Cardiac fibroblast (primary cell): ENCODE measurements at regions not wholly inside any gene's neighbourhood (a gene's known extent, or its start where the extent isn't known, plus 50 kb on each side); places are given as distances from the start of the nearest gene placed in this dataset.

Source experiments
- DNase-seq, 2 donors: peaks; one replicate each; pipeline versions ENCODE4 v3.0.0 to v3.0.0-alpha.2; 2010; ENCODE audit warnings: low read depth in 2 of 2
- H3K4me3 ChIP-seq, 2 donors: replicated peaks in 1 of 2; 1 replicate in 1 of 2; 2 replicates in 1 of 2; pipeline ENCODE4 v1.5.1; 2011; ENCODE audit warnings: low read depth in 2 of 2, low read length in 2 of 2, mild to moderate bottlenecking in 2 of 2, moderate library complexity in 1 of 2
- TF ChIP-seq, protein P1 (sequence below): IDR thresholded peaks from one replicate; pipeline ENCODE4 v1.5.1; 2011; ENCODE audit warnings: low read depth, mild to moderate bottlenecking, low read length, inconsistent platforms

DNA sequence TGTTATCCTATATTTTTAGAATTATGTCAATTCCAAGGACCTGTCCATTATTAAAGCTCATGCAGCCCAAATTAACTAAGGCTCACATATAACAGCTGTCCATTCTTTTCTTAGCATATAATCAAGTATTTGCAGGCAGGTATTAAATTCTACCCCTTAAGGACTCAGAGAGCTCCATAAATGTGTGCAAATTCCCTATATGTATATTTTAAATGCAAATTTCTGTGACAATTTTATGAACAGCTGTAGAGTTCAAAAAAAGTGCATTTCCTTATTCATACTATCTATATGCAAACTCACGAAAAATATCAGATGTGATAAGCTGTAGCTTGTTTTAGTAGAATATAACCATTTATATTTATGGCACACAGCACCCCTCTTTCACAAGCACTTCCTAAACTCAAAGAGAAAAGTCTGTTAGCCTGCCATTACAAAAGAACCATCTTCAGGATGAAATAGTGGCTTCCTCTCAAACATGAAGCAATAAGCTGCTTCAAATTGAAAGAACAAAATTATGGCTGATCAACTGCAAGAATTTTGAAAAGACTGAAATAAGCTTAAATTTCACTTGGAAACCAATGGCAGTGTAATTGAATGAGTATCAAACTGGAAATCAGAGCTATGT is 155.0 kb upstream of the REG3G start:
- no peak overlapping the region for H3K4me3 ChIP-seq
- no peak for DNase-seq
- TF ChIP-seq, protein P1, sequence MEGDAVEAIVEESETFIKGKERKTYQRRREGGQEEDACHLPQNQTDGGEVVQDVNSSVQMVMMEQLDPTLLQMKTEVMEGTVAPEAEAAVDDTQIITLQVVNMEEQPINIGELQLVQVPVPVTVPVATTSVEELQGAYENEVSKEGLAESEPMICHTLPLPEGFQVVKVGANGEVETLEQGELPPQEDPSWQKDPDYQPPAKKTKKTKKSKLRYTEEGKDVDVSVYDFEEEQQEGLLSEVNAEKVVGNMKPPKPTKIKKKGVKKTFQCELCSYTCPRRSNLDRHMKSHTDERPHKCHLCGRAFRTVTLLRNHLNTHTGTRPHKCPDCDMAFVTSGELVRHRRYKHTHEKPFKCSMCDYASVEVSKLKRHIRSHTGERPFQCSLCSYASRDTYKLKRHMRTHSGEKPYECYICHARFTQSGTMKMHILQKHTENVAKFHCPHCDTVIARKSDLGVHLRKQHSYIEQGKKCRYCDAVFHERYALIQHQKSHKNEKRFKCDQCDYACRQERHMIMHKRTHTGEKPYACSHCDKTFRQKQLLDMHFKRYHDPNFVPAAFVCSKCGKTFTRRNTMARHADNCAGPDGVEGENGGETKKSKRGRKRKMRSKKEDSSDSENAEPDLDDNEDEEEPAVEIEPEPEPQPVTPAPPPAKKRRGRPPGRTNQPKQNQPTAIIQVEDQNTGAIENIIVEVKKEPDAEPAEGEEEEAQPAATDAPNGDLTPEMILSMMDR = no peak

DNA sequence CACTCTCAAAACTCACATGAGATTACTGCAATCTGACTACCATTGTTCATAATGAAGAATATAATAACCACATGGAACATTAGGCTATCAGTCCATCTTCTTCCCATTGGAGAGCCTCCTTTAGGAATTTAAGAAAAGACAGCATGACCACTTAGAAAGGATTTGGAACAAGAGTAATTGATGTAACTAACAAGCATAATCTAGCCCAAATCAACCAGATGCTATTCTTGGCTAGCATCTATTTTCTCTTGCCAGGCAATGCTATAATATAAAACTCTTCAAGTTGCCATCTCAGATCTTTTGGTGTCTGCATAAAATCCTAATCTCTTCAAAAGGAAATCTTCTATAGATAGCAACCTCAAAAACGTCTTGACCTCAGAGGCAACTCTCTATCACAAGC is 152.0 kb upstream of the REG3G start:
- TF ChIP-seq, protein P1 = no peak
- DNase-seq = no peak
- no peak overlapping the region for H3K4me3 ChIP-seq

DNA sequence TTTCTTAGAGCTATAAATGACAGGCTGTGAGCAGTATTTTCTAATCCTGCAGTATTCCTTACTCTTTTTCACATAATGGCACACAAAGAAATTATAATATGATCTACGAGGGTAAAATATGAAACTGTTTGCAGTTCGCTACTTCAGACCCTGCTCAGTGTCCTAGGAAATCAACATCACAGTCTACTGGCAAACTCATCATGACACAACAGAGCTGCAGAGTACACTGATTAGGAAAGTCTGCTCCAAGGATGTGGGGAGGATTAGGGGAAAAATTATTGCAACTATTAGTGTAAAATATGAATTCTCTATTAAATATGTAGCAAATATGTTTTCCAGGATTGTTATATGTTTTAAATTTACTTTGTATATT is 149.2 kb upstream of the REG3G start:
- no peak overlapping the region for H3K4me3 ChIP-seq
- DNase-seq = no peak
- TF ChIP-seq, protein P1 = no peak

DNA sequence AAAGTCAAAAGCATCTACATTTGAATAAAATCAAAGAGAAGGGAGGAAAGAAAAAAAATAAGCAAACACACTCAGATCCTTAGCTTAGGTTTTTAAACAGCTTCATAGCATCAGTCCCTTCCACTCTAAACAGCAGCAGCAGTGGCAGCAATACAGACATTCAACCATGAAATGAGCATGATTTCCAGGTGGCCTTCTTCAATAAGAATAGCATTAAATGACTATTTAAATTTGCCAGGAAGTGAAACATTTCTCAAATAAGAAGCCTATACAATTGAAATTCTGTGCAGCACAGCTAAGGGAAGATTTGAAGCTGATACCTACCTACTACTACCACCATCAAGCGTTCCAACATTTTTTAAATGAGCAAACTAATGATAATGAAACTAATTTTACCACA is 138.1 kb upstream of the REG3G start:
- DNase-seq = no peak

DNA sequence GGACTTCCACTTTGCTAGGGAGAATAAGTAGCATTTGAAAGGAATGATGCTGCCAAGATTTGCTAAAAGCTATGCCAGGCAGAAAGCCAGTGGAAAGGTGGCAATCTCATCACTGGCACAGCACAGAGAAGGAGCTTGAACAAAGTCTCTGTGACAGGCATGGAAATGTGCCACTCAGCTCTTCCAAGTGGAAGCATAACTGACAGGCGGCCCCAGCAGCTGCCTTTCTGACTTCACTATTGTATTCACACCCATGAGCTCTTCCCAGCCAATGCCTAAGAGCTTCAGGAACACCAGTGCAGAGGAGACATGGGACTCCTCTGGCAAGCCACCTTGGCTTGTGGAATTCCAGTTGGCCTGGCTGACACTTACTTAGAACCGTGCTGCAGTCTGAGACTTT is 134.6 kb upstream of the REG3G start:
- H3K4me3 ChIP-seq = no peak overlapping the region
- no peak for DNase-seq
- TF ChIP-seq, protein P1 = no peak

More for the DNA sequence above, 138.1 kb upstream of the REG3G start:
- TF ChIP-seq, protein P1 = no peak
- H3K4me3 ChIP-seq = no peak overlapping the region

DNA sequence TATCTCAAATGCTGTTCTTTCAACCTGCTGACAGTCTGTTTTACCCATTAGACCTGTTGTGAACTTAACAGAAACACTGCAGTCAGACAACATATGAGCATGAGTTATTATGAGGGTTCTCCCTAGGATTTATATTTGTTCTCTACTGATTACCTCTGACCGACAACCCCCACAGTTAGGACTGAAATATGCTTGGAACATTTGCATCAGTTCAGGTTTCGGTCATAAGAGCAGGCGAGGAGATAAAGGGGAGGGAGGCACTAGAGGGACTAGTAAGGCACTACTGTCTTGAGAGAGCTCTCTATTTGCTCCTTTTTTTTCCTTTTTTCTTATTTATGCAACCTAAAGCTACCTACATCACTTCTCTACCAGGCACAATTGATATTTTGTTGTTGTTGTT is 133.2 kb upstream of the REG3G start:
- TF ChIP-seq, protein P1 = no peak
- no peak for DNase-seq
- H3K4me3 ChIP-seq = no peak overlapping the region

DNA sequence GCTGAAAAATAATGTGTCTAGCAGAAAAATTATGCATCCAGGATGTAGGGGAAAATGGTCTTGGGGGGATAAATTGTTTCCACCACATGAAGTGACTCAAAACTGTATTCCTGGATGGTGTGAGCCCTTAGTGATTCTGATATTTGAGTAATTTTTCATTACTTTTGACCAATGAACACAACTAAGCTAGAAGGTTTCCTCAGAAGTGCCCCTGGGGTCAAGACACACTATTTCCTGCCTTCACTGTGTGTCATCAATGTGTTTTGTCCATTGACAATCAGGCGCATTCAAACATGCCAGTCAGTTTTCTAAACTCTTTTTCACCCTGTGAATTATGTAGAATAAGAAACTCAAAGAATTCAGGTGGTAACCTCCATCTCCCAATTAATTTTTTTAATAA is 130.5 kb upstream of the REG3G start:
- TF ChIP-seq, protein P1 = no peak
- no peak for DNase-seq
- no peak overlapping the region for H3K4me3 ChIP-seq
